Muscle of back (tissue), 3 donors: ENCODE measurements at regions not wholly inside any gene's neighbourhood (a gene's known extent, or its start where the extent isn't known, plus 50 kb on each side); places are given as distances from the start of the nearest gene placed in this dataset.

ENCODE experiments used
- DNase-seq, 3 donors: peaks; one replicate each; pipeline versions ENCODE4 v3.0.0 to v3.0.0-alpha.2; 2013

DNA sequence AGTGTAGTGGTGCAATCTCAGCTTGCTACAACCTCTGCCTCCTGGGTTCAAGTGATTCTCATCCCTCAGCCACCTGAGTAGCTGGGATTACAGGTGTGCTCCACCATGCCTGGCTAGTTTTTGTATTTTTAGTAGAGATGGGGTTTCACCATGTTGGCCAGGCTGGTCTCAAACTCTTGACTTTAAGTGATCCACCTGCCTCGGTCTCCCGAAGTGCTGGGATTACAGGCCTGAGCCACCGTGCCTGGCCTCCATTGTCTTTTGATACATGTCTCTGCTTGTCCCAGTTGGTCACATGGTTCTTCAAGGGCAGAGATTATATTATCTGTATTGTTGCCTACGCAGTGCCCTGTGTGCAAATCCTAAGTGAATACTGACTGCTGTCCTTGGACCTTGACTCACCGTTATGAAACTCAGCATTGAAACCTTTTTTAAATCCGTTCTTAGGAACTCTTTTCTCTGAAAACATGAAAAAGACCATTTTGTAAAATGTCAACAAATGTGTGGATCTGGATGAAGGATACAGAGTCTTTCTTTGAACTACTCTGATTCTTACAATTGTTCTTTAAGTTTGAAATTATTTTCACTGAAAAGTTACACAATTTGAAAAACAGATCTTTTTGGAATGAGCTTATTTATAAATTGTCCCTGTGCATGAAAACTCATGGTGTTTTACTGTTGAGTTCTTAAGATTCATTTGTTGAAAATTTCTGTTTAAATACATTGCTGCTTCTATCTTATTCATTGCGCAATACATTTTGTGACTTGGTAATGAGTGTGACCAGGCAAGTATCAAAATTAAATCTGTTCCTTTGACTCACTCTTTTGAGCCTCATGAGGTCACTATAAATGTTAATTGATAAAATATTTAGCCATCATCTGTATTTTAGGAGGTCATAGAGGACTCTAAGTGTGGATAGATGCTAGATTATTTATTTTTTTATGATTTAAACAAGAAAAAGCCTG, 293.5 kb downstream of the UTRN start:
- no peak for DNase-seq

- DNase-seq: no peak
These were observed 294.9 kb downstream of the UTRN start for GRCh38 chr6:144580039-144580438.

DNA sequence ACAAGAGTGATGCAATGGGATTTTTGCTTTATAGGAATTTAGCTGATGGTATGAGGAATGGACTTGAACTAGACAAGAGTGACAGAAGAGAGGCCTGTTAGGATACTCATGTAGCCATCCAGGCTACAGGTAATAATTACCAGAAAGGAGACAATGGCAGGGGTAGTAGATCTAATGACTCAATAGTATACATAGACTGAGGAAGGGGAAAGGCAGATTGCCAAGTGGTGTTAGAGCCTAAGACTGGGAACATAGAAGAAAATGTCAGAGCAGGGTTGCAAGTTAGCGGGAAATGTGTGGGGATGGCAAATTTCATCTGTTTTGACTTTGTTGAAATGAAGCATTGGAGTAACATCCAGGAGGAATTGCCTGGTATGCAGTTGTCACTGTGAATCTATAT, 295.6 kb downstream of the UTRN start:
- no peak for DNase-seq

- peak in 1 of 3 donors; percentile 41 for DNase-seq
These were observed 296.8 kb downstream of the UTRN start for GRCh38 chr6:144581812-144582537.

DNA sequence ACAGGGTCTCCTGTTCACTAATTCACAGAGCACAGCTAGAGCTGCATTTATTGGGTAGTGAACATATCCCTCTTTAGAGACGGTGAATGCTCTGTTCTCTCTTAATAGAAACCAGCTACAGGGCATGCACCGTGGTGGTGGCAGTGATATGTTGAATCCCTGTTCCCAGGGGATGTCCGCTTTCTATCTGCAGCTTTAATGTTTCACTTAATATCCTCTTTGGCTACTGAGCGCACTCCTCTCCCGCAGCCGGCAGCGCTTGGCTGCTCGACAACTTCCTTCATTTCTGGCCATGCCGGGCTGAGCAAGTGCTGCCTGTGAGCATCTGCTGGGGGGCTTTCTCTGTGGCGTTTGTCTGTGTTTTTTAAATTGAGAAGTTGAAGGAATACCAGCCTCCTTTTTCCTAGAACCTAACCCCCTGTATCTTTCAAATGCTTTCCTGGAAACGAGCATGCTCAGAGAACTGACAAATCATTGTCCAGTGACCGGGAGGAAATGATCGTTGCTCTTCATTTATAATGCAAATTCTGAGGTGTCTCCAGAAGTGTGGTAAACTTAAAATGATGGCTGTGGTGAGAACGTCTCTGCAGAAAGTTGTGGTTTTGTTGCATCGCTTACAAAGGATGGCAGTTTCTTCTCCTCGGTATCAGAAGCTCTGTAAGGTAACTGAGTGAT, 297.9 kb downstream of the UTRN start:
- DNase-seq: peak; percentile 18 to 77 (median 57)

DNA sequence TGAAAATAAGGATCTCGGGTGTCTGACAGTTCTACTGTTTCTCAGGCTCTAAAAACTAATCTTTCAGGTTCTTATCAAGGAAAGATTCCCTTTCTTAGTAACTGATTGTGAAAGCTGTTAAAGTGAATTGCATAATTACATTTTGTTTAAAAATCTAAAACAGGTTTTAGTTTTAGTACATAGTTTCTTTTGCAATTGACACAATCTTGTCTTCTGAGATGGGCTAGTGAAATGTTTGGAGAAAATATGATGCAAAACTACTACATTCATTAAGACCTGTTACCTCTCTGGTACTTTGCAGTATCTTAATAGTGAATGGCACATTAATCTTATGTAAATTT, 298.4 kb downstream of the UTRN start:
- DNase-seq: no peak

DNA sequence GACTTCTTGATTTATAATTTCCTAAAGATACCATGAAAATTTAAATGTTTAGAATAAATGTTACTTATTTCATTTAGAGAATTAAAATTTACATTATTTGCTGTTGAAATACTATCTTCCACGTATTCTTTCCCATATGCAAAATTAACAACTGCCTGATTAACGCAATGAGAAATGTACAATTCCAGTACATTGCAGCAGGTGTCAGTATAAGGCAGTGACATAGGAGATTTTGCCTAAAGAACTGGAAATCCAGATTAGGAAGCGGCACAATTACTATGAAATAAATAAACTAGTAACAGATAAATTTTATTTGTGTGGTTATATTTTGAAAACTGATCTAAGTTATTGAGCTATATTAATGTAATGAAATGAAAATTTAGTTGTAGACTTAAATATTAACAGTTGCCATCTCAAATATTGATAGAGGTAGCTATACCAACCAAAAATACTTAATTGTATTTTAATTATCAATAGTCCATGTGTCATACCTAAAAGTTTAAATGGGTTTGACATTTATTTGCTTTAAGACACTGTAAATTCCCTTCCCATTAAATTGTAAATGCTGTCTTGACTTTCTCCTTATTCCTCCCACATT, 300.2 kb downstream of the UTRN start:
- DNase-seq: peak; percentile 31 to 63 (median 40)

DNA sequence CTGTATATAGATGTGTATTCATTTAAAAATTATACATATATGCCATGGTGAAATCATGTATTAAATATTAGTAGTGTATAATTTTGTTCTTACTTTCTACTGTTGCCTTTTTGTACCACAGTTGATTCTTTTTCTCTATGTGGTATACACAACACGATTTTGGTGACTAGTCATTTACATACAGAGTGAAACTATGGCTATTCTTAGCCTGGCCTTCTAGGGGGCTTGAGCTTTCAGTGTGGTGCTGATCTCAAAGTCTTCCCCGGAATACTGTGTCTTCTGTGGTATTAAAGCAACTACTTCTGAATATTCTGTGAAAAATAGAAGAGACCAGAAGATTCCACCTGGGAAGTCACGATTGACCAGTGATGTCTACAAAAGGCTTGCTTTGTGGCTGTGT, 301.9 kb downstream of the UTRN start:
- no peak for DNase-seq

GRCh38 chr6:144588697-144589325, 303.7 kb downstream of the UTRN start:
- DNase-seq: no peak

- DNase-seq: peak in 1 of 3 donors; percentile 27
These were observed 305.4 kb downstream of the UTRN start for GRCh38 chr6:144590532-144590931.

DNA sequence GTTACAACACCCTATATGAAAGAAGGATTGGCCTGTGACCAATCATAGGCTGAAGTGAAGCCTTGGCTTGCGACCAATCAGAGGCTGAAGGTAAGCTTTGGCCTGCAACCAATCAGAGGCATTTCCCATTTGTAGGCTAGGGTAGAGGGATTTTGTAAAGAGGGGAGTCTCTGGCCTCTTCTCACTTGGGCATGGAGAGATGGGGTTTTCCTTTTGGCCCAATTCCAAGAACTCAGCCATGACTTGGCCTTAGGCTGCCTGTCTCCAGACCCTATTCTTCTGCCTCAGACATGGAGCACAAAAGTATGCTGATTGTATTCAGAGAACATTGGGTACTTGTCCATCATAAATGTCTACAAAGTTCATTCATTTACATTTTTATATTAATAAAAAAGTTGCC, 308.3 kb downstream of the UTRN start:
- no peak for DNase-seq

- no peak for DNase-seq
These were observed 309.4 kb downstream of the UTRN start for GRCh38 chr6:144594585-144594984.

DNA sequence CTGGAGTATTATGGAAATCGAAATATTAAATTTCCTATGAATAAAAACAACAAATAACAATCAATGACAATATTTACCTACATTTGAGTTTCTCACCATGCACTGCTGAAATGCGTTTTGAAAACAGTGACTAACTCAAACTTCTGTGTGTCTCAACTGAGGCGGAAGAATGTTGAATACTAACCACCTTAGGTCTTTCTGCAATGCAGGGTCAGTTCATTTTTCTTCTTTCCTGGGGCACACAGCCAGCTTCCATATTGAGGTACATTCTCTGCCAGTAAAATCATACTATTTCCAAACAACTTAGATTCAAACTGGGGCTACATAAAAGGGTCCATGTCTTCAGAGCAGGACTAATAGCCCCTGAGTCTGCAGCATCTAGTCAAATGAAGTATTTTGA, 310.1 kb downstream of the UTRN start:
- DNase-seq: no peak

GRCh38 chr6:144597511-144597910, 312.4 kb downstream of the UTRN start:
- no peak for DNase-seq

- no peak for DNase-seq
These were observed 314.5 kb downstream of the UTRN start for GRCh38 chr6:144599615-144600014.

DNA sequence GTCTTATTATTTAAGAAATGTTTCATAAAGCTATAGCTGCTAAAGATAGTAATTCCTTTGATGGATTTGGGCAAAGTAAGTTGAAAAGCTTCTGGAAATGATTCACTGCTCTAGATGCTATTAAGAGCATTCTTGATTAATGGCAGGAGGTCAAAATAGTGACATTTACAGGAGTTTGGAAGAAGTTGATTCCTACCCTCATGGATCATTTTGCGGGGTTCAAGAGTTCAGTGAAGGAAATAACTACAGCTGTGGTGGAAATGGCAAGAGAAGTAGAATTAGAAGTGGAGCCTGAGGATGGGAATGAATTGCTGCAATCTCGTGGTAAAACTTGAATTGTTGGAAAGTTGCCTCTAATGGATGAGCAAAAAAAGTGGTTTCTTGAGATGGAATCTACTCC, 316.1 kb downstream of the UTRN start:
- DNase-seq: peak in 1 of 3 donors; percentile 20

GRCh38 chr6:144602523-144603180, 317.5 kb downstream of the UTRN start:
- DNase-seq: no peak

GRCh38 chr6:144606083-144606482, 320.9 kb downstream of the UTRN start:
- DNase-seq: no peak

- DNase-seq: no peak
These were observed 323.0 kb downstream of the UTRN start for GRCh38 chr6:144607998-144608735.

- no peak for DNase-seq
These were observed 327.7 kb downstream of the UTRN start for GRCh38 chr6:144612811-144613210.
